ENCODE measurements at regions not wholly inside any gene's neighbourhood (a gene's known extent, or its start where the extent isn't known, plus 50 kb on each side); places are given as distances from the start of the nearest gene placed in this dataset.

DNA sequence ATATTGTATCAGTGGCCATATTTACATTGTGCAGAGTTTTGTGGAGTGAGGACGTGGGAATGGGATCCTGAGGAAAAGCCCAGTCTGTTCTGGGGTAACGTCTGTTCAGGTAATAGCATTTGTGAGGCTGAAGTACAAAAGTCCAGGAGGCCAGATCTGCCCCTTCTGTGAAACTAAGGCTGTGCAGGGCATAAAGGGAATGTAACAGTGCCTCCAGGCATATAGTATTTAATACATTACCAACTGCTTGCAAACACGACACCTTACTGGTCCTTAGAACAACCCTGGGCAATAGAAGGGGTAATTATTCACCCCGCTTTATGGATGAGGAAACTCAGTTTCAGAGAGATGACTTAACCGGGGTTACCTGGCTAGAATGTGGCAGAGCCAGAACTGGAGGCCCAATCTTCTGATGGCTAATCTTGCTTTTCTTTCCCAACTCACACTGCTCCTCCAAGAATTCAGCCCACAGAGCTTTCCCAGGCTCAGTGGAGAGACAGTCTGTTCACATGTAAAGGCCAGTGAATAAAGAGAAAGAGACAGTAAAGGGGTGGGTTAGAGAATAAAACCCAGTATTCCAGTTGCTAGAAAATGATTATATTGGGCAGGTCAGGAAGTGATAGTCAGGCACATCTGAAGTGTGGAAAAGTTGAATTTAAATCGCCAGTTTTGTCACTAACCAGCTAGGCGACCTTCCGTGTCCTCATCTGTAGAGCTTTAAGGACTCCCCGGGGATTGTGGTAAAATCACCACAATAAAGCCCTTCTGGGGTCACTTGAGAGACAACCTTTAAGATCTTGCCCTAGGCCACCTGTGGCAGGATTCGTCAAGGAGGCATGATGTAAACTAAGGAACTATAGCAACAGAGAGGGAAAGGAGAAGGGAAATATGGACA lies 280.7 kb upstream of the CITED2 start:
- no peak for DNase-seq

- DNase-seq: no peak
Observed at GRCh38 chr6:139654309-139654708, 279.9 kb upstream of the CITED2 start.

- DNase-seq: no peak
Observed at GRCh38 chr6:139653111-139653510, 278.7 kb upstream of the CITED2 start.

DNA sequence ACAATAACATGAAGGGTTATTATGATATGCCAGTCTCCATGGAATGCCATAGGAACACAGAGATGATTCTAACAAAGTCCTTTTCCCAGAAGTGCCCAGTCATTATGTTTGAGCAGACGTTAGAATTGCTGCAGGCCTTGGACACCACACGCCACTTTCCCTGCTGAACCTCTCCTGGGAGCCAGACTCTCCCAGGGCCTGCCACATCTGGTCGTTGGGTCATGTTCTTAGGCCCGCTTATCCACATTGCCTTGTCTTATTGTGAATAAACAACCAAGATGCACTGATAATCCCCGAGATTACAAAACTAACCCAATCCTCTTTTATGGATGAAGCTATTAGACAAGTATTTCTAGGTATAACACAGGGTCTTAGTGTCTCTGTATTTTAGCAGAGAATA lies 276.5 kb upstream of the CITED2 start:
- no peak for DNase-seq

DNA sequence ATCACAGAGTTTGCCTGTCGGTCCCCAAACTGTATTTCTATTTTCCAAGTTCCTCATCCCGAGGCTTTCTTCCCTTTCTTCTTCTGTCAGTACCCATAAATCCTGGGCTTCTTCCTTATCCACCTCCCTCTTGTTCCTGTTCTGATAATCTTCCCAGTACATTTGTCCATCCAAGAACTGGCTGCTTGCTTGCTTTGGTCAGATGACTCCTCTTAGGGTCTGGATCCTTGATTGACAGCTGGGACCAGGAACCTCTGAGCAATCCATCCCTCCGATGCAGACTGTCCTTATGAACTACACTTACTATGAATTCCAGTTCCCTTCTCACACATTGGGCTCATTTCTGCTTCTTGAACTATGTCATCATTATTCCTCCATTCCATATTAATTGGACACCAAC lies 275.3 kb upstream of the CITED2 start:
- no peak for DNase-seq

- DNase-seq: no peak
Observed at GRCh38 chr6:139649128-139649527, 274.7 kb upstream of the CITED2 start.

- no peak for DNase-seq
Observed at GRCh38 chr6:139648430-139649000, 274.1 kb upstream of the CITED2 start.

GRCh38 chr6:139647841-139648240 lies 273.4 kb upstream of the CITED2 start:
- no peak for DNase-seq

DNA sequence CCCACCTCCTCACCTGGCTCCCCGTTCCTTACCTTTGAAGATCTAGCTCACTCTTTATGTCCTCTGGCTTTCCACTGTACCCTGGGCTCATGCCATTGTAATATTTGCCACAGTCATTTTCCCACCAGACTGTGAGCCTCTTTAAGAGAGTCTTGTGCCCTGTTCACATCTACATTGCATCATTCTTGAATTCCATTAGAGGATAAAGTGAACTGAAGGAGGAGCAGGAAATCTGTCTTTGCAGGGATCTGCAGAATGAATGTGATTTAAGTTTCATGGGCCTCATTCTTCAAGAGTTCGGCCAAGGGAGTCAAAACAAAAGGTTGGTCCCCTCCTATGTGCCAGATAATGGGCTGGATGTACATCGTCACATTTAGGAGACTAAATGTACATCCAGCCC lies 272.6 kb upstream of the CITED2 start:
- no peak for DNase-seq

DNA sequence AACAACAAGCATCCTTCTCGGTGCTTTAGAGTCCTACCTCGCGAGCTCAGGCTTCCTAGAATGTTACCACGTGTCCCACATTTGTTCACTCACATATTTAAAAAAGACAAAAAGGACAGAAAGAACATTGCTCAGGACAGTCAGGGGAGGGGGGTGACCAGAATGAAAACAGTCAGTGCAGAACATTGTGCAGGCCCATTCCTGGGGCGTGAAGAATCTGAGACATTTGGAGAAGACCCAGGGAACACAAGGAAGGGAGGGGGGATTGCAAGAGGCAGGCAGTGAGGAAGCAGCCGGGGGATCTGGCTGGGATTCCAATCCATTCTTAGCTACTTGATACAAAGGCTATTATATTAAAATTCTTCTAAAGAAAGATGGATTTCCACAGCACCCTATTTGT lies 270.4 kb upstream of the CITED2 start:
- DNase-seq: no peak

GRCh38 chr6:139643986-139644385 lies 269.5 kb upstream of the CITED2 start:
- no peak for DNase-seq

- DNase-seq: no peak
Observed at GRCh38 chr6:139642346-139642745, 267.9 kb upstream of the CITED2 start.

GRCh38 chr6:139641376-139641775 lies 266.9 kb upstream of the CITED2 start:
- DNase-seq: no peak

DNA sequence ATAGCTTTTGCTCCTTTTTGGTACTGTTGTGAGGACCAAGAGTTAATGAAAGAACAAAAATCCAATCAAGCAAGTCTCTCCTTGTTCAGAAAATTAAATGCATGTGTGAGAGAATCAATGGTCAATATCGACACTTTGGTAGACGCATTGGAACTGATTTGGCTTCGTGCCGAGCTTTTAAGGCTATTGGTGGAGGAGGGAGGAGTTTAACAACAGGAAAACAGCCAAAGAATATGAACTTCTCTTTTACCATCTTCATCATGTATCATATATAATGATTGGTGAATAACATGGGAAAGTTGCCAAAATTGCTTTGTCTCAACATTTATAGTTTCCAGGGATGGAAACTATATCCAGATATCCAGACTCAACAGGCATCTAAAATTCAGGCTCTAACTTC lies 266.5 kb upstream of the CITED2 start:
- no peak for DNase-seq

DNA sequence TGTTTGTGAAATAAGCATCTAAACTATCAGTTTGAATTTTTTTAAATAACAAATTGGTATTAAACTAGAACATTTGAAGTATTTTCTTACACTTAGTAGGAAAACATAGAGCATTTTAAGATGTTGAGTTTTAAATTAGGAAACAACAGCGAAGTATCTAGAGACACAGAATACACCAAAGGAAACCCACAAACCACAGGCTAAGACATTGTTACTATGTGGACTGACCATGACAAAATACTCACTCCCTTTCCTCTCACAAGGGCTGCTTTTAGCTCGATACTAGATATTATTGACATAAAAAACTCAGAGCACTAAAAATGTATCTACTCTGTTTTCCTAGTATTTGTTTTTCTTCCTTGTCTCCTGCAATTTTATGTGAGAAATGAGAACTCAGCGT lies 266.0 kb upstream of the CITED2 start:
- DNase-seq: no peak

- DNase-seq: no peak
Observed at GRCh38 chr6:139639507-139639906, 265.1 kb upstream of the CITED2 start.

DNA sequence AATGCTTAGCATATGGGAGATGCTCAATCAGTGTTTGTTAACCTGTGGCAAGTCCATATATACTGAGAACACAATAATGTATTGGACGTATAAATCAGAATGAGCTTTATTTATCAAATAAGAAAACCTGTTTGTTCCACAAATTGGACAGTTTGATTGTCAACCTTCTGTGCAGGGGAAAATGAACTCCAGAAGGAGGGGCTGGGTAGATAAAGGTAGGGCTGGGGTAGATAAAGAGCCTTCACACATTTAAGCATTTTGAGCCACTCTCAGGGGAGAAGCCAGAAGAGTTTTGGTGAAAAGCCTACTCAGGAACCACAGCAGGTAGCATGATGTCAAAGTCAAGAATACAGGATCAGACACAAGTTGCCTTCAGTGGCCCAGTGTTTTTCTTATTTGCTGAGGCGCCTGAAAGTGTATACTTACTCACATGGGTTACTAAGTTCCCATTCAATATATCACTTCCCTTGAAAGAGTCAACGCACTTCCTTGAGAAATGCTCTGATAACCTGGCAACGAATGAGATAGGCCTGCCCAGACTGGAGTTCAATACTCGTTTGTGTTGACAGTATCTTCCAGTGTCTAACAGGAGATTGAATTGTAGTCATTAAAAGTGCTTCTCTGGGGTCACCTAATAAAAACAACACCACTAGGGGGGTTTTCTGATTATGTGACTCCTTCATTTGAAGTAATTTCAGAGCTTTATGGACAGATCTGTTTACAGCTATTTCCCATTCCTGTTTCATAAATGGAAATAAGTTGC lies 263.9 kb upstream of the CITED2 start:
- DNase-seq: no peak

GRCh38 chr6:139637766-139638165 lies 263.3 kb upstream of the CITED2 start:
- no peak for DNase-seq

- no peak for DNase-seq
Observed at GRCh38 chr6:139636391-139636790, 261.9 kb upstream of the CITED2 start.

DNA sequence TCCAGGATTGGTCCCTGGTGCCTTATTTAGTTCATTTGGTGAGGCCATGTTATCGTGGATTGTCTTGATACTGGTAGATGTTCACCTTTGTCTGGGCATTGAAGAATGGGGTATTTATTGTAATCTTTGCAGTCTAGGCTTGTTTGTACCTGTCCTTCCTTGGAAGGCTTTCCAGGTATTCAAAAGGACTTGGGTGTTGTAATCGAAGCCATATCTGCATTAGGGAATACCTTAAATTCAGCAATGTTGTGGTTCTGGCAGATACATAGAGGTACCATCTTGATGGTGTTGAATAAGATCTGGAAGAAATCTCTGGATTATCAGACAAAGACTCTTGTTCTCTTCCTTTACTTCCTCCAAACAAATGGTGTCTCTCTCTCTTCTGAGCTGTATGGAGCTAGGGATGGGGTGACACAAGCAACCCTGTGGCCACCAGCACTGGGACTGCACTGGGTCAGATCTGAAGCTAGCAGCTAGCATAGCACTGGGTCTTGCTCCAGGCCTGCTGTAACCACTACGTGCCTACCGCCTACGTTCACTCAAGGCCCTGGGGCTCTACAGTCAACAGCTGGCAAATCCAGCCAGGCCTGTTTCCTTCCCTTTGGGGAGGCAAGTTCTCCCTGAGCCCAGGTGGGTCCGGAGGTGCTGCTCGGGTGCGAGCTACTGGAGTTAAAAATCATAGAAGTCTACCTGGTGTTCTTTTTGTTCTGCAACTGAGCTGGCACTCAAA lies 261.1 kb upstream of the CITED2 start:
- DNase-seq: no peak

DNA sequence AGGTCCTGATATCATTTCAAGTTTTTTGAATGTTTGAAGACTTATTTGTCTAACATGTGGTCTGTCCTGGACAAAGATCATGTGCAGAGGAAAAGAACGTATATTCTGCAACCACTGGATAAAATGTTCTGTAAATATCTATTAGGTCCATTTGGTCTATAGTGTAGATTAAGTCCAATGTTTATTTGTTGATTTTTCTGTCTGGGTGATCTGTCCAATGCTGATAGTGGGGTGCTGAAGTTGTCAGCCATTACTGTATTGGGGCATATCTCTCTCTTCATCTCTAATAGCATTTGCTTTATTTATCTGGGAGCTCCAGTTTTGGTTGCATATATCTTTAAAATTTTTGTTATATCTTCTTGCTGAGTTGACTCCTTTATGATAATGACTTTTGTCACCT lies 258.4 kb upstream of the CITED2 start:
- DNase-seq: no peak

GRCh38 chr6:139628270-139628669 lies 253.8 kb upstream of the CITED2 start:
- DNase-seq: no peak

DNA sequence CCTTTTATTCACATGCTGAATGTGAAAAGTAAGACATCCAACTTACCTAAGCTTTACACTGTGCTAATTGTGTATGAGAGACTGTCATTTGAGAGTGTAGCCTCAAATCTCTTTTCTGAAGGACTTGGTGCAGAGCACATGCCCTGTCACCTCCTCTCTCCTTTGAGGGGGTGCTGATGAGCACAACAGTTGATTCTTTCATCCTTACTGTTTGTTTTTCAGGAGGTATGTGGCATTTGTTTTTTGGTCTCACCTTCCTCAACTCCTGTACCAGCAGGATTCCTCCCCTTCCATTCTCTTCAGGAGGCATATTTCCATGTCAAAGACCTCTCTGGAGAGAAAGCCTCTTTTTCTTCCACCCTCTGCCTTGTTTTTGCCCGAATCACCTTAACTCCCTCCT lies 252.6 kb upstream of the CITED2 start:
- no peak for DNase-seq
